IMR-90 (cell line): ENCODE measurements at regions not wholly inside any gene's neighbourhood (a gene's known extent, or its start where the extent isn't known, plus 50 kb on each side); places are given as distances from the start of the nearest gene placed in this dataset.

ENCODE experiments used
- BHLHE40 ChIP-seq: fragments of 150-350 bp; IDR thresholded peaks from 2 replicates; pipeline ENCODE4 v1.6.1; 2016; ENCODE audit warnings: mild to moderate bottlenecking, low read depth, low read length
- FOS ChIP-seq: fragments of 150-350 bp; IDR thresholded peaks from 2 replicates; pipeline ENCODE4 v1.6.1; 2016; ENCODE audit warnings: low read depth, low read length
- MAFK ChIP-seq: IDR thresholded peaks from 2 replicates; pipeline ENCODE4 v1.6.1; 2012; ENCODE audit warnings: low read depth, low read length, improper control_type of control experiment
- MAZ ChIP-seq: IDR thresholded peaks from 2 replicates; pipeline ENCODE4 v1.6.1; 2012; ENCODE audit warnings: low read depth, mild to moderate bottlenecking, low read length, improper control_type of control experiment, moderate library complexity, borderline replicate concordance
- MXI1 ChIP-seq: IDR thresholded peaks from 2 replicates; pipeline ENCODE4 v1.6.1; 2012; ENCODE audit warnings: low read depth, mild to moderate bottlenecking, low read length, moderate library complexity, borderline replicate concordance
- NFE2L2 ChIP-seq: fragments of 150-350 bp; IDR thresholded peaks from 2 replicates; pipeline ENCODE4 v1.6.1; 2016; ENCODE audit warnings: low read depth, mild to moderate bottlenecking, low read length
- POLR2A ChIP-seq: IDR thresholded peaks from 2 replicates; pipeline ENCODE4 v1.6.1; 2012; ENCODE audit warnings: mild to moderate bottlenecking, low read depth, low read length
- RAD21 ChIP-seq: IDR thresholded peaks from 2 replicates; pipeline ENCODE4 v1.6.1; 2012; ENCODE audit warnings: low read length, improper control_type of control experiment
- RCOR1 ChIP-seq: IDR thresholded peaks from 2 replicates; pipeline ENCODE4 v1.6.1; 2012; ENCODE audit warnings: mild to moderate bottlenecking, low read length, improper control_type of control experiment; ENCODE audit not compliant: insufficient replicate concordance
- RFX5 ChIP-seq: IDR thresholded peaks from 2 replicates; pipeline ENCODE4 v1.8.0; 2012; ENCODE audit warnings: low read depth, mild to moderate bottlenecking, low read length, moderate library complexity
- SMC3 ChIP-seq: fragments of 150-350 bp; IDR thresholded peaks from 2 replicates; pipeline ENCODE4 v1.6.1; 2016; ENCODE audit warnings: low read depth, mild to moderate bottlenecking, antibody characterized with exemption, low read length, moderate library complexity
- TF ChIP-seq, protein P1 (sequence below): conservative IDR thresholded peaks from 2 replicates; pipeline ENCODE4 v1.5.1; 2012; ENCODE audit warnings: mild to moderate bottlenecking, low read depth, low read length, improper control_type of control experiment
- TF ChIP-seq, protein P2 (sequence below): fragments of 150-350 bp; IDR thresholded peaks from 2 replicates; pipeline ENCODE4 v1.6.1; 2017; ENCODE audit warnings: mild to moderate bottlenecking, antibody characterized with exemption, low read length, low read depth
- TF ChIP-seq, protein P3 (sequence below): fragments of 150-350 bp; IDR thresholded peaks from 2 replicates; pipeline ENCODE4 v1.6.1; 2016; ENCODE audit warnings: low read depth, mild to moderate bottlenecking, low read length, moderate library complexity, borderline replicate concordance

DNA sequence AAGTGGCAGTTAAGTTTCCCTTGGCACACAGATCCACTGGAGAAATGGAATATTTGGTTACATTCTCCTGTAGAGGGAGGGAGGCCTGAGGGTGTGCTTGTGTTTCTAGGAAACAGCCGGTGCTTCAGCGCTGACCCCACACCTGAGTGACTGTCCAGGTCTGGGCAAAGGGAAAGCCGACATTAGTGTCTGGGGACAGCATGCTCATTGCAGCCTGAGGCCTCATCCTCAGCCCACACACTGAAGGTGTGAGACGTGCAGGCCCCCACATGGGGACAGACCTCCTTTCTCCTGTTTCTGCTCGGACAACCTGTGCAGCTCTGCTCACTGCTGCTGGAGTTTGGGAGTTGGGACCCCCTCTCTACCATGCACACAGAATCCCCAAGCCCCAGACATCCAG lies 178.3 kb downstream of the ACKR3 start:
- TF ChIP-seq, protein P1, sequence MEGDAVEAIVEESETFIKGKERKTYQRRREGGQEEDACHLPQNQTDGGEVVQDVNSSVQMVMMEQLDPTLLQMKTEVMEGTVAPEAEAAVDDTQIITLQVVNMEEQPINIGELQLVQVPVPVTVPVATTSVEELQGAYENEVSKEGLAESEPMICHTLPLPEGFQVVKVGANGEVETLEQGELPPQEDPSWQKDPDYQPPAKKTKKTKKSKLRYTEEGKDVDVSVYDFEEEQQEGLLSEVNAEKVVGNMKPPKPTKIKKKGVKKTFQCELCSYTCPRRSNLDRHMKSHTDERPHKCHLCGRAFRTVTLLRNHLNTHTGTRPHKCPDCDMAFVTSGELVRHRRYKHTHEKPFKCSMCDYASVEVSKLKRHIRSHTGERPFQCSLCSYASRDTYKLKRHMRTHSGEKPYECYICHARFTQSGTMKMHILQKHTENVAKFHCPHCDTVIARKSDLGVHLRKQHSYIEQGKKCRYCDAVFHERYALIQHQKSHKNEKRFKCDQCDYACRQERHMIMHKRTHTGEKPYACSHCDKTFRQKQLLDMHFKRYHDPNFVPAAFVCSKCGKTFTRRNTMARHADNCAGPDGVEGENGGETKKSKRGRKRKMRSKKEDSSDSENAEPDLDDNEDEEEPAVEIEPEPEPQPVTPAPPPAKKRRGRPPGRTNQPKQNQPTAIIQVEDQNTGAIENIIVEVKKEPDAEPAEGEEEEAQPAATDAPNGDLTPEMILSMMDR, result no peak
- TF ChIP-seq POLR2A, result no peak
- TF ChIP-seq MAZ, result no peak
- TF ChIP-seq, protein P2, sequence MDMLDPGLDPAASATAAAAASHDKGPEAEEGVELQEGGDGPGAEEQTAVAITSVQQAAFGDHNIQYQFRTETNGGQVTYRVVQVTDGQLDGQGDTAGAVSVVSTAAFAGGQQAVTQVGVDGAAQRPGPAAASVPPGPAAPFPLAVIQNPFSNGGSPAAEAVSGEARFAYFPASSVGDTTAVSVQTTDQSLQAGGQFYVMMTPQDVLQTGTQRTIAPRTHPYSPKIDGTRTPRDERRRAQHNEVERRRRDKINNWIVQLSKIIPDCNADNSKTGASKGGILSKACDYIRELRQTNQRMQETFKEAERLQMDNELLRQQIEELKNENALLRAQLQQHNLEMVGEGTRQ, result no peak
- TF ChIP-seq RAD21, result no peak
- TF ChIP-seq RFX5, result no peak
- TF ChIP-seq RCOR1, result no peak
- TF ChIP-seq MAFK, result no peak
- no peak for TF ChIP-seq MXI1
- no peak for TF ChIP-seq SMC3
- TF ChIP-seq BHLHE40, result no peak
- no peak for TF ChIP-seq NFE2L2
- TF ChIP-seq, protein P3, sequence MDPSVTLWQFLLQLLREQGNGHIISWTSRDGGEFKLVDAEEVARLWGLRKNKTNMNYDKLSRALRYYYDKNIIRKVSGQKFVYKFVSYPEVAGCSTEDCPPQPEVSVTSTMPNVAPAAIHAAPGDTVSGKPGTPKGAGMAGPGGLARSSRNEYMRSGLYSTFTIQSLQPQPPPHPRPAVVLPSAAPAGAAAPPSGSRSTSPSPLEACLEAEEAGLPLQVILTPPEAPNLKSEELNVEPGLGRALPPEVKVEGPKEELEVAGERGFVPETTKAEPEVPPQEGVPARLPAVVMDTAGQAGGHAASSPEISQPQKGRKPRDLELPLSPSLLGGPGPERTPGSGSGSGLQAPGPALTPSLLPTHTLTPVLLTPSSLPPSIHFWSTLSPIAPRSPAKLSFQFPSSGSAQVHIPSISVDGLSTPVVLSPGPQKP, result no peak
- no peak for TF ChIP-seq FOS
